Neural crest cell (in vitro differentiated cells): ENCODE measurements at regions not wholly inside any gene's neighbourhood (a gene's known extent, or its start where the extent isn't known, plus 50 kb on each side); places are given as distances from the start of the nearest gene placed in this dataset.
"Not testable (repeated sequence)": the region's sequence is repeated elsewhere in the genome, so short reads cannot be mapped to it uniquely, and the experiment has no call there.

Source experiments
- DNase-seq: peaks from one replicate; pipeline ENCODE4 v3.0.0; 2021; ENCODE audit warnings: low read depth, mixed read lengths, low spot score
- H3K27ac Mint-ChIP-seq: one replicate; pipeline ENCODE4 v1.8.0; 2021; ENCODE audit warnings: mild to moderate bottlenecking, mixed read lengths; ENCODE audit not compliant: unreplicated experiment
- H3K27me3 Mint-ChIP-seq: 2 replicates; pipeline ENCODE4 v1.8.0; 2021; ENCODE audit warnings: low read depth, mild to moderate bottlenecking, mixed read lengths
- H3K36me3 Mint-ChIP-seq: 2 replicates; pipeline ENCODE4 v1.8.0; 2021; ENCODE audit warnings: low read depth, mild to moderate bottlenecking, mixed read lengths
- H3K4me1 Mint-ChIP-seq: 2 replicates; pipeline ENCODE4 v1.8.0; 2021; ENCODE audit warnings: mixed read lengths
- H3K4me3 Mint-ChIP-seq: one replicate; pipeline ENCODE4 v1.8.0; 2021; ENCODE audit warnings: mild to moderate bottlenecking, mixed read lengths
- H3K9me3 Mint-ChIP-seq: 2 replicates; pipeline ENCODE4 v1.8.0; 2021; ENCODE audit warnings: mixed read lengths
- CTCF ChIP-seq: fragments of 200-600 bp; sonication (generic); conservative IDR thresholded peaks from 2 replicates; pipeline ENCODE4 v1.5.0; 2021; ENCODE audit warnings: antibody characterized with exemption, mild to moderate bottlenecking

DNA sequence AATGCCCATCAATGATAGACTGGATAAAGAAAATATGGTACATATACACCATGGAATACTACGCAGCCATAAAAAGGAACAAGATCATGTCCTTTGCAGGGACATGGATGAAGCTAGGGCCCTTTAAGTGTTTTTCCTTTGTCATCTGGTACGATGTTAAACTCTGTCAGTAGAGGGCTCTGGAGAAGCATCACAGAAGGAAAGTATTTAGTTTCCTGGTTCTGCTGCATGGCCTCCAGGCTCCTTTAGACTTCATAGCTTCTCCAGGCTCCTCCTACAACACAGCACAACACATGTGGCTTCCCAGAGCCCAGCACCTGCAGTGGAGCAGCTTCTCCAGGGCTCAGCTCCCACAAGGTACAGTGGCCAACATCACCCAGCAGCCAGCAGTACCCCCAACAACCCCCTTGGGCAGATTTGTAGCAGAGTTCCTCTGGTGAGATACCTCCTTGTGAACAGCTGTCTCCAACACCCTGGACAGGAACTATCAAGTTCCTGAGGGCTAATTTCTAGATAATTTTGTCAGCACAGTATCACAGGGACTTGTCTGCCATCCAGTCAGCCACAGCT lies 63.4 kb downstream of the KCTD12 start:
- Mint-ChIP-seq H3K27ac (no peak overlapping the region), H3K9me3 (peaks cover 9% of the 10 kb centered on the region), H3K27me3 (peaks cover 1% of the 10 kb centered on the region)

GRCh38 chr13:76821222-76821621 lies 65.0 kb downstream of the KCTD12 start:
- not testable (repeated sequence) for H3K27ac Mint-ChIP-seq, H3K4me1 Mint-ChIP-seq, H3K36me3 Mint-ChIP-seq, H3K9me3 Mint-ChIP-seq, H3K4me3 Mint-ChIP-seq, H3K27me3 Mint-ChIP-seq, DNase-seq

More for the DNA sequence above, 63.4 kb downstream of the KCTD12 start:
- no peak for DNase-seq
- Mint-ChIP-seq H3K36me3 (no peaks in the 10 kb centered on the region), H3K4me3 (no peak overlapping the region), H3K4me1 (peaks cover 9% of the 10 kb centered on the region)
- TF ChIP-seq CTCF, result no peak

DNA sequence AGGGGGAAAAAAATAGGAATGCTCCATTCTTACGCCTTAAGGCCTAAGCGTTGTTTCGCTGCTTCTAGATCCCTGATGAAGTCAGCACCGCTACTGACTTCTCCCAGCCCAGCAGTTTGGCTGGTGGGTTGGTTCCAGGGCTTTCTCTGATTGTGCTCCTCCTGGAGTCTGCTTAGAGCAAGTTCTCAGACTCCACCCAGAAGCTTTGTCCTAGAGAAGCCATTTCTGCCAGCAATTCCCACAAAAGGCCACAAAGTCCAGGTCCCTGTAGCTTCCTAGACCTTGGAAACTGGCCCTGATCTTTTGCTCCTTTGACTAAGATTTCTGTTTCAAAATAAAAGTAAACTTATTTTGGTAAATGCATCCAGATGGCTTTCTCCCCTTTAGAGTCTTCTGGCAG lies 65.4 kb downstream of the KCTD12 start:
- no peak for DNase-seq
- Mint-ChIP-seq H3K27me3 (peaks cover 3% of the 10 kb centered on the region), H3K9me3 (peaks cover 9% of the 10 kb centered on the region), H3K4me3 (no peak overlapping the region), H3K4me1 (peaks cover 6% of the 10 kb centered on the region), H3K27ac (no peak overlapping the region), H3K36me3 (no peaks in the 10 kb centered on the region)
- TF ChIP-seq CTCF, result no peak

GRCh38 chr13:76816394-76816793 lies 69.8 kb downstream of the KCTD12 start:
- peaks cover 5% of the 10 kb centered on the region for H3K27me3 Mint-ChIP-seq
- H3K4me1 Mint-ChIP-seq, result no peaks in the 10 kb centered on the region
- no peak overlapping the region for H3K4me3 Mint-ChIP-seq
- no peak overlapping the region for H3K27ac Mint-ChIP-seq
- TF ChIP-seq CTCF, result no peak
- no peaks in the 10 kb centered on the region for H3K36me3 Mint-ChIP-seq
- peaks cover 4% of the 10 kb centered on the region for H3K9me3 Mint-ChIP-seq
- DNase-seq, result no peak

GRCh38 chr13:76815344-76815743 lies 70.9 kb downstream of the KCTD12 start:
- no peak for DNase-seq
- H3K27me3 Mint-ChIP-seq, result peaks cover 8% of the 10 kb centered on the region
- no peak overlapping the region for H3K27ac Mint-ChIP-seq
- no peak overlapping the region for H3K4me3 Mint-ChIP-seq
- H3K36me3 Mint-ChIP-seq, result no peaks in the 10 kb centered on the region
- TF ChIP-seq CTCF, result no peak
- no peaks in the 10 kb centered on the region for H3K9me3 Mint-ChIP-seq
- H3K4me1 Mint-ChIP-seq, result no peaks in the 10 kb centered on the region

- Mint-ChIP-seq H3K27me3 (peaks cover 8% of the 10 kb centered on the region), H3K9me3 (no peaks in the 10 kb centered on the region), H3K4me3 (no peak overlapping the region), H3K27ac (no peak overlapping the region), H3K36me3 (no peaks in the 10 kb centered on the region), H3K4me1 (no peaks in the 10 kb centered on the region)
- no peak for TF ChIP-seq CTCF
- no peak for DNase-seq
These were observed 72.3 kb downstream of the KCTD12 start for GRCh38 chr13:76813891-76814290.
